ENCODE measurements at regions not wholly inside any gene's neighbourhood (a gene's known extent, or its start where the extent isn't known, plus 50 kb on each side); places are given as distances from the start of the nearest gene placed in this dataset.

GRCh38 chr1:39094685-39095084, 68.5 kb downstream of the NDUFS5 start:
- WGBS, 5 donors, result 75 to 83% (median 82%) methylated on average over 7 of the region's 7 CpGs
- peaks cover 0 to 11% (median 5%) of the 10 kb centered on the region in 4 donors for H3K4me1 ChIP-seq
- H3K27me3 ChIP-seq, result no peaks in the 10 kb centered on the region
- TF ChIP-seq POLR2AphosphoS5 (IDR thresholded peaks at IDR 0.05) (no peak), EP300 (IDR thresholded peaks at IDR 0.05) (no peak), CTCF (IDR thresholded peaks at IDR 0.05) (no peak), POLR2A (IDR thresholded peaks at IDR 0.05) (no peak)
- H3K36me3 ChIP-seq, result no peaks in the 10 kb centered on the region
- H3K4me3 ChIP-seq, result no peak overlapping the region
- no peak overlapping the region for H3K27ac ChIP-seq
- H3K9me3 ChIP-seq, result no peaks in the 10 kb centered on the region
- intact Hi-C loops (cut with DNase I; ENCODE audit: low total_unique reads), result no loop called here
- DNase-seq, result no peak

- Histone ChIP-seq H3K4me1 (peaks cover 5 to 25% (median 11%) of the 10 kb centered on the region in 4 donors), H3K27ac (no peak overlapping the region), H3K27me3 (no peaks in the 10 kb centered on the region), H3K36me3 (no peaks in the 10 kb centered on the region), H3K4me3 (no peak overlapping the region), H3K9me3 (no peaks in the 10 kb centered on the region)
- peak; percentile 64 to 90 for DNase-seq
- intact Hi-C loops (cut with DNase I; ENCODE audit: low total_unique reads), result no loop called here
- WGBS, 5 donors, result 11 to 31% (median 18%) methylated on average over 6 of the region's 6 CpGs
- TF ChIP-seq POLR2A (IDR thresholded peaks at IDR 0.05) (no peak), CTCF (IDR thresholded peaks at IDR 0.05) (peak in 5 of 7 experiments; percentile 29 to 71 (median 62)), EP300 (IDR thresholded peaks at IDR 0.05) (no peak), POLR2AphosphoS5 (IDR thresholded peaks at IDR 0.05) (peak in 1 of 3 donors; percentile 34)
Measured at GRCh38 chr1:39098546-39099250, 72.5 kb downstream of the NDUFS5 start.

GRCh38 chr1:39102537-39103327, 76.6 kb downstream of the NDUFS5 start:
- peak in 1 of 2 donors; percentile 84 for DNase-seq
- Histone ChIP-seq H3K4me1 (peaks cover 30 to 53% (median 41%) of the 10 kb centered on the region in 4 donors), H3K4me3 (no peak overlapping the region), H3K9me3 (no peaks in the 10 kb centered on the region), H3K36me3 (no peaks in the 10 kb centered on the region), H3K27ac (peak overlapping the region in 4 of 5 donors; percentile 31 to 96 (median 66)), H3K27me3 (no peaks in the 10 kb centered on the region)
- 26 to 40% (median 38%) methylated on average over 11 of the region's 11 CpGs for WGBS, 5 donors
- intact Hi-C loops (cut with DNase I; ENCODE audit: low total_unique reads), result loop anchor here (5.0 to 10.0 kb wide), 2 partner anchors 92 to 155 kb away; no protein-coding TSS in a partner anchor
- TF ChIP-seq CTCF (IDR thresholded peaks at IDR 0.05), result peak in 5 of 7 experiments; percentile 60 to 93 (median 69)
- TF ChIP-seq EP300 (IDR thresholded peaks at IDR 0.05), result no peak
- TF ChIP-seq POLR2AphosphoS5 (IDR thresholded peaks at IDR 0.05), result peak in 1 of 3 donors; percentile 35
- no peak for TF ChIP-seq POLR2A (IDR thresholded peaks at IDR 0.05)

- 59 to 85% (median 80%) methylated on average over 6 of the region's 6 CpGs for WGBS, 5 donors
- intact Hi-C loops (cut with DNase I; ENCODE audit: low total_unique reads), result loop anchor here (5.0 to 10.0 kb wide), 2 partner anchors 91 to 154 kb away; no protein-coding TSS in a partner anchor
- H3K27me3 ChIP-seq, result no peaks in the 10 kb centered on the region
Measured at GRCh38 chr1:39103328-39104157, 77.4 kb downstream of the NDUFS5 start.

More at GRCh38 chr1:39103328-39104157, 77.4 kb downstream of the NDUFS5 start:
- Histone ChIP-seq H3K9me3 (no peaks in the 10 kb centered on the region), H3K36me3 (no peaks in the 10 kb centered on the region), H3K27ac (peak overlapping the region in 4 of 5 donors; percentile 93 to 97 (median 95)), H3K4me3 (no peak overlapping the region), H3K4me1 (peaks cover 38 to 56% (median 49%) of the 10 kb centered on the region in 4 donors)
- DNase-seq, result no peak
- no peak for TF ChIP-seq CTCF (IDR thresholded peaks at IDR 0.05)
- no peak for TF ChIP-seq EP300 (IDR thresholded peaks at IDR 0.05)
- no peak for TF ChIP-seq POLR2A (IDR thresholded peaks at IDR 0.05)
- TF ChIP-seq POLR2AphosphoS5 (IDR thresholded peaks at IDR 0.05), result no peak
